SK-N-MC (cell line): ENCODE measurements at regions not wholly inside any gene's neighbourhood (a gene's known extent, or its start where the extent isn't known, plus 50 kb on each side); places are given as distances from the start of the nearest gene placed in this dataset.

Source experiments
- EZH2 ChIP-seq: fragments of 200-600 bp; sonication (generic); IDR thresholded peaks from one replicate; pipeline ENCODE4 v1.6.1; 2017; ENCODE audit warnings: antibody characterized with exemption
- POLR2AphosphoS5 ChIP-seq: IDR thresholded peaks from 2 replicates; pipeline ENCODE4 v1.6.1; 2012; ENCODE audit warnings: mild to moderate bottlenecking, low read depth, low read length, borderline replicate concordance

DNA sequence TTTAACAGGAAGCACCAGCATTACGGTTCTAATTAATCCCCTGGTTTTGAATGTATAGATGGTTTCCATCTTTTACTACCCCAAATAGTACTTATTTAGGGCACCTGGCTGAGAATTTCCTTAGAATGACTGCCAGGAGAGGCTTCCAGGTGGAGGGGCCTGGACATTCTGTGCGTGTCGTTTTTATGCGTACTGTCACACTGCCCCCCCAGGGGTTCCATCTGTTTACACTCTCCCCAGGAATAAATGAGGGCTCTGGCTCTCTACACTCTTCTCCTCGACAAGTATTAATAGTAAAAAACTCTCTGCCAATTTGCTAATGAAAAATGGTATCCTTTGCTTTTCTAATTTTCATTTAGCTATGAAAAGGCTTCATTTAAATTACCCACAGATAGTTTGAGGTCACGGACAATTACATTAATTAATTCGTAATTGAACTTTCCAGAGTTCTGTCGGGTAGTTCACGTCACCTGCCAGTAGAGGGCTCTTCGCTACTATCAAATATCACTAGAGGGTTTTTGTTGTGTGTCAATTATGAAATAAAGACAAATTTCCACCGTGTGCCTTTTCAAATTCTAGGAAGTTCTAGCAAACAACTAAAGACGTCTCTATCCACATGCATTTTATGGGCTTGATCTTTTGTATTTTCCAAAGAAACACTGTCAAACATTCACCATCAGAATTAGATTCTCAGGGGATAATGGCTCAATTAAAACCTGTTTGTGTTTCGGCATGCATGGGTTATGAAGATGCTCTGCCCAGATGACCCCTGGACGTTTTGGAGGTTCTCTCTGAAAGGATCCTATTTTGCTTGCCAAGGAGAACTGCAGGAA is 88.8 kb upstream of the ASB18 start:
- TF ChIP-seq POLR2AphosphoS5 (no peak), EZH2 (no peak)
